Neural crest cell (in vitro differentiated cells): ENCODE measurements at regions not wholly inside any gene's neighbourhood (a gene's known extent, or its start where the extent isn't known, plus 50 kb on each side); places are given as distances from the start of the nearest gene placed in this dataset.

Source experiments
- DNase-seq: peaks from one replicate; pipeline ENCODE4 v3.0.0; 2021; ENCODE audit warnings: low read depth, mixed read lengths, low spot score
- H3K27ac Mint-ChIP-seq: one replicate; pipeline ENCODE4 v1.8.0; 2021; ENCODE audit warnings: mild to moderate bottlenecking, mixed read lengths; ENCODE audit not compliant: unreplicated experiment
- H3K27me3 Mint-ChIP-seq: 2 replicates; pipeline ENCODE4 v1.8.0; 2021; ENCODE audit warnings: low read depth, mild to moderate bottlenecking, mixed read lengths
- H3K36me3 Mint-ChIP-seq: 2 replicates; pipeline ENCODE4 v1.8.0; 2021; ENCODE audit warnings: low read depth, mild to moderate bottlenecking, mixed read lengths
- H3K4me1 Mint-ChIP-seq: 2 replicates; pipeline ENCODE4 v1.8.0; 2021; ENCODE audit warnings: mixed read lengths
- H3K4me3 Mint-ChIP-seq: one replicate; pipeline ENCODE4 v1.8.0; 2021; ENCODE audit warnings: mild to moderate bottlenecking, mixed read lengths
- H3K9me3 Mint-ChIP-seq: 2 replicates; pipeline ENCODE4 v1.8.0; 2021; ENCODE audit warnings: mixed read lengths
- TF ChIP-seq, protein P1 (sequence below): fragments of 200-600 bp; sonication (generic); conservative IDR thresholded peaks from 2 replicates; pipeline ENCODE4 v1.5.0; 2021; ENCODE audit warnings: antibody characterized with exemption, mild to moderate bottlenecking

DNA sequence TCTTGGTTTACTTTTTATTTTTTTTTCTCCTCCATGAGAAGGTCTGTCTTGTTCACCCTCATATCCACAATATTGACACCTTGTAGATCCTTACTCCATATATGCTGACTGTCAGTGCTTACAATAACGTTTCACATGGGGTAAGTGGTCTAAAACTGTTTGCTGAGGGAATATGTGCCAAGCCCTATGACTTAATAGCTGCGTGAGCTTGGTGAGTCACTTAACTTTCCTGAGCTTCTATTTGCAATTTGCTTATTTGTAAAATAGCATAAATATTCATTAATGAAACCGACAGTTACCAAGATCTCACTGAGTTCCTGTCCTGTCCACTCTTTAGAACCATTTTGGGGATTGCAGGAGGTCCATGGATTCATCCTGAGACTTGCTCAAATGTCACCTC, 190.7 kb downstream of the CCT6B start:
- TF ChIP-seq, protein P1, sequence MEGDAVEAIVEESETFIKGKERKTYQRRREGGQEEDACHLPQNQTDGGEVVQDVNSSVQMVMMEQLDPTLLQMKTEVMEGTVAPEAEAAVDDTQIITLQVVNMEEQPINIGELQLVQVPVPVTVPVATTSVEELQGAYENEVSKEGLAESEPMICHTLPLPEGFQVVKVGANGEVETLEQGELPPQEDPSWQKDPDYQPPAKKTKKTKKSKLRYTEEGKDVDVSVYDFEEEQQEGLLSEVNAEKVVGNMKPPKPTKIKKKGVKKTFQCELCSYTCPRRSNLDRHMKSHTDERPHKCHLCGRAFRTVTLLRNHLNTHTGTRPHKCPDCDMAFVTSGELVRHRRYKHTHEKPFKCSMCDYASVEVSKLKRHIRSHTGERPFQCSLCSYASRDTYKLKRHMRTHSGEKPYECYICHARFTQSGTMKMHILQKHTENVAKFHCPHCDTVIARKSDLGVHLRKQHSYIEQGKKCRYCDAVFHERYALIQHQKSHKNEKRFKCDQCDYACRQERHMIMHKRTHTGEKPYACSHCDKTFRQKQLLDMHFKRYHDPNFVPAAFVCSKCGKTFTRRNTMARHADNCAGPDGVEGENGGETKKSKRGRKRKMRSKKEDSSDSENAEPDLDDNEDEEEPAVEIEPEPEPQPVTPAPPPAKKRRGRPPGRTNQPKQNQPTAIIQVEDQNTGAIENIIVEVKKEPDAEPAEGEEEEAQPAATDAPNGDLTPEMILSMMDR, result no peak
- Mint-ChIP-seq H3K4me3 (no peak overlapping the region), H3K4me1 (no peaks in the 10 kb centered on the region), H3K36me3 (no peaks in the 10 kb centered on the region), H3K27me3 (peaks cover 53% of the 10 kb centered on the region), H3K9me3 (no peaks in the 10 kb centered on the region), H3K27ac (no peak overlapping the region)
- no peak for DNase-seq

DNA sequence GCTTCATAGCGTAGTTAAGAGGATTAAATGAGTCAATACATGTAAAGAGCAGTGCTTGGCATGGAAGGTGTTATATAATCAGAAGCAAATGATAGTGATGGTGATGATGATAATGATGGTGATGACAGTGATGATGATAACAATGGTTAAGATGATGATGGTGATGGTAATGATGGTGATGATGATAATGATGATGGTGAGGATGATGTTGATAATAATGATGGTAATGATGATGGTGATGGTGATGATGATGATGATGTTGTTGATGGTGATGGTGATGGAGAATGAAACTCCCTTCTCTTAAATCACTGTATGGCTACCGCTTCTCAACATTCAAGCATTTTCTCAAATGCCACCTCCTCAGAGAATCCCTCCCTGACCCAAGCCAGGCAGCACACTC, 190.5 kb downstream of the TMEM132E start:
- H3K27ac Mint-ChIP-seq, result no peak overlapping the region
- no peaks in the 10 kb centered on the region for H3K4me1 Mint-ChIP-seq
- no peak for DNase-seq
- TF ChIP-seq, protein P1, result no peak
- H3K4me3 Mint-ChIP-seq, result no peak overlapping the region
- H3K36me3 Mint-ChIP-seq, result no peaks in the 10 kb centered on the region
- peaks cover 51% of the 10 kb centered on the region for H3K27me3 Mint-ChIP-seq
- H3K9me3 Mint-ChIP-seq, result no peaks in the 10 kb centered on the region

DNA sequence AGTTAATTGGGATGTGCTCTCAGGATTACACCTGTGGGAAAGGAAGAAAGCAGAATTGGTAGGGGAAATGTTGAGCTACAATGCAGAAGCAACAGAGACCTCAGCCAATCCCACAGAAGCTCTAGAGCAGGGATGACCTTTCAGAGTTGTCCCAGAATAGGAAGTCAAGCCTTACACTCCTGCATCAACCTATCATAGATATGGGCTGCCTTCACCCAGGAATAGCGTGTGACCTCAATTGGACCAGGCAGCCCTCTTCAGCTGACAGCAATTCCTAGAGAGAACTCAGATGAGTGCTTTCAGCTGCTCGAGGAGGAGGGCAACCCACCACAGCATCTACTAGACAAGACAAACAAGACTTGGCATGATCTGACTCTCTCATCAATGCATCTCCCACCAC, 189.7 kb downstream of the TMEM132E start:
- H3K4me1 Mint-ChIP-seq, result peaks cover 4% of the 10 kb centered on the region
- no peak for DNase-seq
- no peak overlapping the region for H3K4me3 Mint-ChIP-seq
- no peaks in the 10 kb centered on the region for H3K36me3 Mint-ChIP-seq
- H3K9me3 Mint-ChIP-seq, result no peaks in the 10 kb centered on the region
- peaks cover 55% of the 10 kb centered on the region for H3K27me3 Mint-ChIP-seq
- TF ChIP-seq, protein P1, result no peak
- H3K27ac Mint-ChIP-seq, result no peak overlapping the region

DNA sequence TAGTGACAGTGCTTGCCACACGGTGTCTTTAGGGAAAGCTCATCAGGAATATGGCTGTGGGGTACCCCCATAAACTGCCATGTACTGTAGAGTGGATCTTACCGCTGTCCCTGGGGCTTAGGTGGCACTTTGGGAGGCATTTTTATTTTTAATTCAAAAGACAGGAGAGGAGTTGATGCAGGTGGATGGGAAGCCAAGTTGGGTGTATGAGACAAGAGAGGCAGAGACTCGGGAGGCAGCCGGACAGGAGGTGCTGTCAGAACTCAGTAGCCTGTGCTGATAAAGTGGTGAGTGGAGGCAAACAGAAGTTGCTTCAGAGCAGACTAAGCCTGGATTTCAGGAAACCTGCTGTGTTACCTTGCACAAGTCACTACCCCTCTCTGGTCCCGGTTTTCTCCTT, 185.9 kb downstream of the TMEM132E start:
- peaks cover 52% of the 10 kb centered on the region for H3K27me3 Mint-ChIP-seq
- no peaks in the 10 kb centered on the region for H3K9me3 Mint-ChIP-seq
- TF ChIP-seq, protein P1, result no peak
- H3K4me3 Mint-ChIP-seq, result no peak overlapping the region
- H3K27ac Mint-ChIP-seq, result no peak overlapping the region
- no peak for DNase-seq
- H3K36me3 Mint-ChIP-seq, result no peaks in the 10 kb centered on the region
- H3K4me1 Mint-ChIP-seq, result peaks cover 14% of the 10 kb centered on the region

DNA sequence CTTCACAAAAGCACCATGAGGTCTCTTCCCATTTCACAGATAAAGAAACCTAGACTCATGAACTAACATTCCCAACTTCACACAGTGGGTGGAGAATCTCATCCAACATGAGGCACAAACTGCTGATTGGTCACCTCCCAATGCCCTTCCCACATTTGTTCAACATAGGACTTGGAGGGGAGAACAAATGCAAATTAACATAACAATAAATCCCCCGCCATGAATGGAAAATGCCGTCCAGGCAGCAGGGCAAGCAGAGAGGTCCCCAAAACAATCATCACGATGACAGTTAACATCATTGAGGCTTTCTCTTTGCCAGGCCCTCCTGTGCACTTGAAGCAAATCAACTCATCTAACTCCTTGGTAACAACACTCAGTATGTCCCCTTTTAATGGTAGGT, 185.3 kb downstream of the TMEM132E start:
- TF ChIP-seq, protein P1, result no peak
- Mint-ChIP-seq H3K36me3 (no peaks in the 10 kb centered on the region), H3K4me1 (peaks cover 14% of the 10 kb centered on the region), H3K4me3 (no peak overlapping the region), H3K27me3 (peaks cover 47% of the 10 kb centered on the region), H3K9me3 (no peaks in the 10 kb centered on the region), H3K27ac (no peak overlapping the region)
- no peak for DNase-seq
